ENCODE measurements at regions not wholly inside any gene's neighbourhood (a gene's known extent, or its start where the extent isn't known, plus 50 kb on each side); places are given as distances from the start of the nearest gene placed in this dataset.

DNA sequence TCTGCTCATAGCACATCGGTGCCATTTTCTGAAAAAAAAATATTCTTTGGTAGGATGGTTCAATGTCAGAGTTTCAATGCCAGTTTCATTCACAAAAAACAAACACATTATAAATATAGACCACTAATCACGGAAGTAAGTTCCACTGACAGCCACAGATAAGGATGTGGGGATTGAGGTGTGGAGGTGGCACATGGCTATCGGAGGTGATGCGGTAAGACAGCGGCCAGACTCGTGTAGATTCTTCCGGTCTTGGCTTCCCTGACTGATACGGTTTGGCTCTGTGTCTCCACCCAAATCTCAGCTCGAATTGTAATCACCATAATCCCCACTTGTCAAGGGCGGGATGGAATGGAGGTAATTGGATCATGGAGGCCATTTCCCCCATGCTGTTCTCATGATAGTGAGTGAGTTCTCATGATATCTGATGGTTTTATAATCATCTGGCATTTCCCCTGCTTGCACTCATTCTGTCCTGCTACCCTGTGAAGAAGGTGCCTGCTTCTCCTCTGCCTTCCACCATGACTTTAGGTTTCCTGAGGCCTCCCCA is 693.4 kb downstream of the VRK1 start:
- Histone ChIP-seq H2BK120ac (ENCODE audit: low read depth, low read length) (no peak overlapping the region), H2AK5ac (ENCODE audit: low read depth, low read length) (no peak overlapping the region), H3K23ac (ENCODE audit: low read depth, low read length) (no peak overlapping the region), H3K9ac (ENCODE audit: low read depth, low read length) (no peak overlapping the region), H4K91ac (ENCODE audit: insufficient read depth, low read depth, low read length) (no peak overlapping the region), H4K20me1 (ENCODE audit: insufficient read depth, low read length) (no peaks in the 10 kb centered on the region), H4K8ac (ENCODE audit: low read depth in 2 of 2, low read length in 2 of 2) (no peak overlapping the region), H2AFZ (replicated peaks; ENCODE audit: low read length, poor library complexity) (no peak overlapping the region), H2BK15ac (ENCODE audit: low read depth, low read length) (no peak overlapping the region), H3K18ac (ENCODE audit: low read depth, low read length) (no peak overlapping the region), H3K27ac (ENCODE audit: insufficient read depth, low read length) (no peak overlapping the region), H3K14ac (replicated peaks; ENCODE audit: low read depth, low read length) (no peak overlapping the region), H2BK5ac (ENCODE audit: low read depth, low read length, poor library complexity, severe bottlenecking) (no peak overlapping the region), H4K5ac (ENCODE audit: low read depth, low read length) (no peak overlapping the region), H3K4me1 (ENCODE audit: control insufficient read depth, insufficient read depth, low read length) (no peaks in the 10 kb centered on the region), H2AK9ac (replicated peaks; ENCODE audit: low read depth, low read length, poor library complexity) (no peak overlapping the region), H3K36me3 (ENCODE audit: control insufficient read depth, insufficient read depth, low read length) (no peaks in the 10 kb centered on the region), H3K79me1 (ENCODE audit: low read depth in 1 of 2, low read length in 2 of 2) (no peaks in the 10 kb centered on the region), H3K4ac (ENCODE audit: low read depth, low read length) (no peak overlapping the region), H3K4me2 (ENCODE audit: low read depth, low read length) (no peak overlapping the region), H3K4me3 (ENCODE audit: insufficient read depth, low read depth, low read length) (no peak overlapping the region), H3K56ac (ENCODE audit: extremely low read depth, insufficient read depth, low read length) (no peak overlapping the region), H3K9me1 (ENCODE audit: insufficient read depth, low read length) (no peaks in the 10 kb centered on the region), H2BK20ac (ENCODE audit: low read depth, low read length) (no peak overlapping the region), H3K27me3 (ENCODE audit: control insufficient read depth, insufficient read depth, low read length) (no peaks in the 10 kb centered on the region), H3K9me3 (ENCODE audit: control insufficient read depth, insufficient read depth, low read length) (peaks cover 25% of the 10 kb centered on the region)
- CTCF ChIA-PET = no interaction called here
- no TSS peak for BruUV-seq (replicated peaks)
- ATAC-seq (ENCODE audit: low read depth) = no peak
- TF ChIP-seq ELK1 (IDR thresholded peaks at IDR 0.05; ENCODE audit: borderline replicate concordance, low read depth, low read length) = no peak
- no peak for TF ChIP-seq CHD1 (IDR thresholded peaks at IDR 0.05; ENCODE audit: low read depth, low read length)
- TF ChIP-seq, protein P1, sequence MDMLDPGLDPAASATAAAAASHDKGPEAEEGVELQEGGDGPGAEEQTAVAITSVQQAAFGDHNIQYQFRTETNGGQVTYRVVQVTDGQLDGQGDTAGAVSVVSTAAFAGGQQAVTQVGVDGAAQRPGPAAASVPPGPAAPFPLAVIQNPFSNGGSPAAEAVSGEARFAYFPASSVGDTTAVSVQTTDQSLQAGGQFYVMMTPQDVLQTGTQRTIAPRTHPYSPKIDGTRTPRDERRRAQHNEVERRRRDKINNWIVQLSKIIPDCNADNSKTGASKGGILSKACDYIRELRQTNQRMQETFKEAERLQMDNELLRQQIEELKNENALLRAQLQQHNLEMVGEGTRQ (IDR thresholded peaks at IDR 0.05; ENCODE audit: low read depth, low read length) = no peak
- no peak for TF ChIP-seq FOS (IDR thresholded peaks at IDR 0.05; ENCODE audit: low read depth, low read length)
- no peak for TF ChIP-seq CEBPB (IDR thresholded peaks at IDR 0.05; ENCODE audit: low read depth, low read length)
- no peak for TF ChIP-seq RFX5 (IDR thresholded peaks at IDR 0.05; ENCODE audit: low read depth, low read length)
- no peak for TF ChIP-seq POLR2A (IDR thresholded peaks at IDR 0.05; ENCODE audit: low read depth, low read length)
- no peak for TF ChIP-seq MAFK (IDR thresholded peaks at IDR 0.05; ENCODE audit: low read depth, low read length)
- TF ChIP-seq, protein P2, sequence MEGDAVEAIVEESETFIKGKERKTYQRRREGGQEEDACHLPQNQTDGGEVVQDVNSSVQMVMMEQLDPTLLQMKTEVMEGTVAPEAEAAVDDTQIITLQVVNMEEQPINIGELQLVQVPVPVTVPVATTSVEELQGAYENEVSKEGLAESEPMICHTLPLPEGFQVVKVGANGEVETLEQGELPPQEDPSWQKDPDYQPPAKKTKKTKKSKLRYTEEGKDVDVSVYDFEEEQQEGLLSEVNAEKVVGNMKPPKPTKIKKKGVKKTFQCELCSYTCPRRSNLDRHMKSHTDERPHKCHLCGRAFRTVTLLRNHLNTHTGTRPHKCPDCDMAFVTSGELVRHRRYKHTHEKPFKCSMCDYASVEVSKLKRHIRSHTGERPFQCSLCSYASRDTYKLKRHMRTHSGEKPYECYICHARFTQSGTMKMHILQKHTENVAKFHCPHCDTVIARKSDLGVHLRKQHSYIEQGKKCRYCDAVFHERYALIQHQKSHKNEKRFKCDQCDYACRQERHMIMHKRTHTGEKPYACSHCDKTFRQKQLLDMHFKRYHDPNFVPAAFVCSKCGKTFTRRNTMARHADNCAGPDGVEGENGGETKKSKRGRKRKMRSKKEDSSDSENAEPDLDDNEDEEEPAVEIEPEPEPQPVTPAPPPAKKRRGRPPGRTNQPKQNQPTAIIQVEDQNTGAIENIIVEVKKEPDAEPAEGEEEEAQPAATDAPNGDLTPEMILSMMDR (conservative IDR thresholded peaks at IDR 0.05; ENCODE audit: low read depth, low read length) = no peak
- TF ChIP-seq RAD21 (IDR thresholded peaks at IDR 0.05; ENCODE audit: low read length) = no peak
- TF ChIP-seq NFE2L2 (IDR thresholded peaks at IDR 0.05; ENCODE audit: low read depth, low read length) = no peak
- in situ Hi-C loops (cut with MboI; ENCODE audit: low sequenced_read_pairs) (no loop called here), intact Hi-C loops (cut with micrococcal nuclease) (no loop called here), dilution Hi-C loops (cut with HindIII; ENCODE audit: low sequenced_read_pairs, unreplicated experiment) (no loop called here)
- WGBS, 2 experiments (ENCODE audit: extremely low coverage in 2 of 2, insufficient read length in 1 of 2) = no CpG with 5 or more reads among the region's 10 CpGs
- DNase-seq = no peak
- POLR2A ChIA-PET (ENCODE audit: unreplicated experiment) = no interaction called here

All from IMR-90 (cell line).